ENCODE measurements at regions not wholly inside any gene's neighbourhood (a gene's known extent, or its start where the extent isn't known, plus 50 kb on each side); places are given as distances from the start of the nearest gene placed in this dataset.

- TF ChIP-seq, protein P1, sequence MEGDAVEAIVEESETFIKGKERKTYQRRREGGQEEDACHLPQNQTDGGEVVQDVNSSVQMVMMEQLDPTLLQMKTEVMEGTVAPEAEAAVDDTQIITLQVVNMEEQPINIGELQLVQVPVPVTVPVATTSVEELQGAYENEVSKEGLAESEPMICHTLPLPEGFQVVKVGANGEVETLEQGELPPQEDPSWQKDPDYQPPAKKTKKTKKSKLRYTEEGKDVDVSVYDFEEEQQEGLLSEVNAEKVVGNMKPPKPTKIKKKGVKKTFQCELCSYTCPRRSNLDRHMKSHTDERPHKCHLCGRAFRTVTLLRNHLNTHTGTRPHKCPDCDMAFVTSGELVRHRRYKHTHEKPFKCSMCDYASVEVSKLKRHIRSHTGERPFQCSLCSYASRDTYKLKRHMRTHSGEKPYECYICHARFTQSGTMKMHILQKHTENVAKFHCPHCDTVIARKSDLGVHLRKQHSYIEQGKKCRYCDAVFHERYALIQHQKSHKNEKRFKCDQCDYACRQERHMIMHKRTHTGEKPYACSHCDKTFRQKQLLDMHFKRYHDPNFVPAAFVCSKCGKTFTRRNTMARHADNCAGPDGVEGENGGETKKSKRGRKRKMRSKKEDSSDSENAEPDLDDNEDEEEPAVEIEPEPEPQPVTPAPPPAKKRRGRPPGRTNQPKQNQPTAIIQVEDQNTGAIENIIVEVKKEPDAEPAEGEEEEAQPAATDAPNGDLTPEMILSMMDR (IDR thresholded peaks at IDR 0.05) = no peak
- TF ChIP-seq ZFX (IDR thresholded peaks at IDR 0.05; ENCODE audit: borderline replicate concordance) = no peak
Measured at GRCh38 chr2:67471681-67472080, 74.5 kb downstream of the ETAA1 start.

Measured in 22Rv1 (cell line).